HFFc6 (cell line): ENCODE measurements at regions not wholly inside any gene's neighbourhood (a gene's known extent, or its start where the extent isn't known, plus 50 kb on each side); places are given as distances from the start of the nearest gene placed in this dataset.
A peak's percentile ranks its signal among the peaks of the same experiment; 100 is the strongest.

Experiments
- DNase-seq: peaks from one replicate; pipeline ENCODE4 v3.0.0-alpha.2; 2018
- H3K27ac Mint-ChIP-seq: 2 replicates; pipeline ENCODE4 v1.8.0; 2020; ENCODE audit warnings: mild to moderate bottlenecking, mixed read lengths
- H3K27me3 Mint-ChIP-seq: 2 replicates; pipeline ENCODE4 v1.8.0; 2021; ENCODE audit warnings: mild to moderate bottlenecking, moderate library complexity, mixed read lengths; ENCODE audit not compliant: insufficient read depth
- H3K36me3 Mint-ChIP-seq: 2 replicates; pipeline ENCODE4 v1.8.0; 2021; ENCODE audit warnings: low read depth, mixed read lengths
- H3K4me1 Mint-ChIP-seq: 2 replicates; pipeline ENCODE4 v1.8.0; 2020; ENCODE audit warnings: low read depth, mixed read lengths
- H3K4me3 Mint-ChIP-seq: 2 replicates; pipeline ENCODE4 v1.8.0; 2020; ENCODE audit warnings: mild to moderate bottlenecking, moderate library complexity, mixed read lengths
- H3K9me3 Mint-ChIP-seq: 2 replicates; pipeline ENCODE4 v1.8.0; 2020; ENCODE audit warnings: mild to moderate bottlenecking, mixed read lengths
- CTCF ChIP-seq: fragments of 200-600 bp; sonication (generic); IDR thresholded peaks from 2 replicates; pipeline ENCODE4 v1.5.0; 2021; ENCODE audit warnings: antibody characterized with exemption, mild to moderate bottlenecking

GRCh38 chr1:98018074-98018473 lies 97.2 kb upstream of the DPYD start:
- Mint-ChIP-seq H3K27ac (no peak overlapping the region), H3K4me1 (peaks cover 34% of the 10 kb centered on the region), H3K27me3 (no peaks in the 10 kb centered on the region), H3K4me3 (no peak overlapping the region), H3K9me3 (no peaks in the 10 kb centered on the region), H3K36me3 (peaks cover 39% of the 10 kb centered on the region)
- DNase-seq: no peak
- no peak for TF ChIP-seq CTCF

GRCh38 chr1:98017184-98017583 lies 96.3 kb upstream of the DPYD start:
- H3K27ac Mint-ChIP-seq: no peak overlapping the region
- no peak for TF ChIP-seq CTCF
- H3K4me3 Mint-ChIP-seq: no peak overlapping the region
- H3K4me1 Mint-ChIP-seq: peaks cover 40% of the 10 kb centered on the region
- DNase-seq: no peak
- H3K27me3 Mint-ChIP-seq: no peaks in the 10 kb centered on the region
- no peaks in the 10 kb centered on the region for H3K9me3 Mint-ChIP-seq
- peaks cover 36% of the 10 kb centered on the region for H3K36me3 Mint-ChIP-seq

GRCh38 chr1:98008373-98008772 lies 87.5 kb upstream of the DPYD start:
- Mint-ChIP-seq H3K9me3 (no peaks in the 10 kb centered on the region), H3K27ac (peak overlapping the region; percentile 78), H3K27me3 (no peaks in the 10 kb centered on the region), H3K4me1 (peaks cover 77% of the 10 kb centered on the region), H3K36me3 (peaks cover 15% of the 10 kb centered on the region), H3K4me3 (peak overlapping the region; percentile 63)
- TF ChIP-seq CTCF: no peak
- no peak for DNase-seq

GRCh38 chr1:98005326-98006010 lies 84.6 kb upstream of the DPYD start:
- Mint-ChIP-seq H3K4me3 (no peak overlapping the region; the same call in 1 of the 2 replicates), H3K36me3 (no peaks in the 10 kb centered on the region), H3K27me3 (no peaks in the 10 kb centered on the region), H3K27ac (peak overlapping the region; percentile 56), H3K9me3 (no peaks in the 10 kb centered on the region), H3K4me1 (peaks cover 95% of the 10 kb centered on the region)
- peak; percentile 28 for DNase-seq
- TF ChIP-seq CTCF: no peak

GRCh38 chr1:98003442-98003841 lies 82.6 kb upstream of the DPYD start:
- peak overlapping the region; percentile 40 for H3K27ac Mint-ChIP-seq
- H3K4me1 Mint-ChIP-seq: peaks cover 99% of the 10 kb centered on the region
- DNase-seq: no peak
- no peak for TF ChIP-seq CTCF
- H3K36me3 Mint-ChIP-seq: no peaks in the 10 kb centered on the region
- H3K9me3 Mint-ChIP-seq: no peaks in the 10 kb centered on the region
- H3K4me3 Mint-ChIP-seq: no peak overlapping the region
- no peaks in the 10 kb centered on the region for H3K27me3 Mint-ChIP-seq
